Mesothelial cell of epicardium (in vitro differentiated cells): ENCODE measurements at regions not wholly inside any gene's neighbourhood (a gene's known extent, or its start where the extent isn't known, plus 50 kb on each side); places are given as distances from the start of the nearest gene placed in this dataset.
A peak's percentile ranks its signal among the peaks of the same experiment; 100 is the strongest.

ENCODE experiments used
- DNase-seq, 2 experiments: peaks; one replicate each; pipeline ENCODE4 v3.0.0; 2021; ENCODE audit warnings: low spot score in 2 of 2; ENCODE audit not compliant: unreplicated experiment in 2 of 2
- H3K27ac Mint-ChIP-seq: 2 replicates; pipeline ENCODE4 v1.8.0; 2021; ENCODE audit warnings: mixed read lengths
- H3K27me3 Mint-ChIP-seq: 2 replicates; pipeline ENCODE4 v1.8.0; 2021; ENCODE audit warnings: low read depth, mixed read lengths
- H3K36me3 Mint-ChIP-seq: 2 replicates; pipeline ENCODE4 v1.8.0; 2021; ENCODE audit warnings: mixed read lengths
- H3K4me1 Mint-ChIP-seq: 2 replicates; pipeline ENCODE4 v1.8.0; 2021; ENCODE audit warnings: mixed read lengths
- H3K4me3 Mint-ChIP-seq: 2 replicates; pipeline ENCODE4 v1.8.0; 2021; ENCODE audit warnings: mild to moderate bottlenecking, moderate library complexity, mixed read lengths
- H3K9me3 Mint-ChIP-seq: 2 replicates; pipeline ENCODE4 v1.8.0; 2021; ENCODE audit warnings: mixed read lengths
- TF ChIP-seq, protein P1 (sequence below): fragments of 200-600 bp; sonication (generic); IDR thresholded peaks from one replicate; pipeline ENCODE4 v1.5.0; 2021; ENCODE audit warnings: antibody characterized with exemption; ENCODE audit not compliant: unreplicated experiment

DNA sequence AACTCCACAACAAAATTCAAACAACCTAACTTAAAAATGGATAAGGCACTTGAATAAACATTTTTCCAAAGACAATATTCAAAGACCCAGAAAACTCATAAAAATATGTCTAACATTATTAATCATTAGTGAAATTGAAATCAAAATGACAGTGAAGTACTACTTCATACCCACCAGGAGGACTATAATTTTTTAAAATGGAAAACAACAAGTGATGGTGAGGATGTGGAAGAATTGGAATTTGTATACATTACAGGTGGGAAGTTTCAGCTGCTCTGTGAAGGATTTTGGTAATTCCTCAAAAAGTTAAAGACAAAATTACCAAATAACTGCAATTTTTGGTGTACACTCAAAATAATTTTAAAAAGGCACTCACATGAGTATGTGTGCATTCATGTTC, 920.0 kb downstream of the TDRD15 start:
- Mint-ChIP-seq H3K27me3 (no peaks in the 10 kb centered on the region), H3K36me3 (no peaks in the 10 kb centered on the region), H3K4me1 (no peaks in the 10 kb centered on the region), H3K4me3 (no peak overlapping the region), H3K9me3 (peaks cover 14% of the 10 kb centered on the region), H3K27ac (no peak overlapping the region)
- TF ChIP-seq, protein P1, sequence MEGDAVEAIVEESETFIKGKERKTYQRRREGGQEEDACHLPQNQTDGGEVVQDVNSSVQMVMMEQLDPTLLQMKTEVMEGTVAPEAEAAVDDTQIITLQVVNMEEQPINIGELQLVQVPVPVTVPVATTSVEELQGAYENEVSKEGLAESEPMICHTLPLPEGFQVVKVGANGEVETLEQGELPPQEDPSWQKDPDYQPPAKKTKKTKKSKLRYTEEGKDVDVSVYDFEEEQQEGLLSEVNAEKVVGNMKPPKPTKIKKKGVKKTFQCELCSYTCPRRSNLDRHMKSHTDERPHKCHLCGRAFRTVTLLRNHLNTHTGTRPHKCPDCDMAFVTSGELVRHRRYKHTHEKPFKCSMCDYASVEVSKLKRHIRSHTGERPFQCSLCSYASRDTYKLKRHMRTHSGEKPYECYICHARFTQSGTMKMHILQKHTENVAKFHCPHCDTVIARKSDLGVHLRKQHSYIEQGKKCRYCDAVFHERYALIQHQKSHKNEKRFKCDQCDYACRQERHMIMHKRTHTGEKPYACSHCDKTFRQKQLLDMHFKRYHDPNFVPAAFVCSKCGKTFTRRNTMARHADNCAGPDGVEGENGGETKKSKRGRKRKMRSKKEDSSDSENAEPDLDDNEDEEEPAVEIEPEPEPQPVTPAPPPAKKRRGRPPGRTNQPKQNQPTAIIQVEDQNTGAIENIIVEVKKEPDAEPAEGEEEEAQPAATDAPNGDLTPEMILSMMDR, result peak; percentile 54
- no peak for DNase-seq

DNA sequence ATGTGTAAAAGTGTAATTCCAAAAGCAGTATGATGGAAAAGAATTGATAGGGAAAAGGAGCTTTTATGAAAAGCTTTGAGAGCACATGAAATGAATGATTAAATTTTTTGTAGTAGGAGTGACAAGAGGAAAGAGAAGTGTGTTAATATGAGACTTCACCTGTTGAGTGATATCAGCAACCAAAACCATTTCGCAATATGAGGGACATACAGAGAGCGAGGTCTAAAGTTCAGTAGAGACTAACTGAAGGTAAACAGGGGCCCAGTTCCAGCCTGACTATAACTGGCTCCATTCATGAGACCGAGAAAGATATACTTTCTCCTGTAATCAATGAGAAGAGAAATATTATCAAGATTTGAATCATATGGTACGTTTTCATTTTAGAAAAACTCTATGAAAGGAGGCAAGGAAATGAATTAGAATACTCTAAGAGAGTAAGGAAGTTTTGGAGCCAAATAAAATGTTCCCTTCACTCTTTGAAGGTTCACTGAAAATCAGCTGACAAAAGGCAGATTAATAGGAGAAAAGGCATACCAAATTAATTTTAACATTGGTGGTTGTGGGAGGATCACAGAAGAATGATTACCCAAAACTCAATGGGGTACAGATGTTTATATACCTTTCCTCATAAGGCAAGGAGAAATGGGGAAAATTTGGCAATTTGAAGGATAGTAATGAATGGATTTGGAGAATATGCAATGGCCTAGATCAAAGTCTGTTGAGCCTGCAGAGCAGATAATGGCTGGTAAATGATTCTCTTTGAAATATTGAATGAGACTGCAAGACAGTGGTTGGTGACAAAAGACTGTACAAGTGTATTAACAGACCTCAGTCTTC, 932.2 kb downstream of the TDRD15 start:
- H3K4me3 Mint-ChIP-seq, result no peak overlapping the region
- no peaks in the 10 kb centered on the region for H3K36me3 Mint-ChIP-seq
- H3K9me3 Mint-ChIP-seq, result no peaks in the 10 kb centered on the region
- no peak for DNase-seq
- peaks cover 3% of the 10 kb centered on the region for H3K27me3 Mint-ChIP-seq
- TF ChIP-seq, protein P1, result no peak
- H3K4me1 Mint-ChIP-seq, result no peaks in the 10 kb centered on the region
- H3K27ac Mint-ChIP-seq, result no peak overlapping the region

DNA sequence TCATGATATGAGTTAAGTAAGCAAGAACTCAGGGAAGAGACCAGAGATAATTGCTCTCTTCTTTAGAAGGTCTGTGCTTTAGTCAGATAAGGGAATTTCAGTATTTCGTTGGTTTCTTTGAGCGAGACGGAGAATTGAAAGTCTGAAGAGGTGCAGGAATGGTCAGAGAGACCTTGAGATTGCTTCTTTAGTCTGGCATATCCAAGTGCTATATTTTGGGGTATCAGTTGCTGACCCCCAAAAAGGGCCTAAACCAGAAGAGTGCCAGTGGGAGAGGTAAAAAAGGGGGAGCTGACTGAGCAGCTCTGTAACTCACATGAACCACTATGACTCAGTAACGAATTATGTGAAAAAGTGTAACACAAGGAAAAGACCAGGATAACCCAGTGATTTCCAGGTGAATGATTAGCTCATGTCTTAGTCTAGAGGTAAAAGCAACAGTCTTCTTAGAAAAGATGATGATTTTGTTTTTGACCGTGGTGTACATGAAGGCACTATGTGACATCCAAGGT, 932.9 kb downstream of the TDRD15 start:
- TF ChIP-seq, protein P1, result no peak
- DNase-seq, result no peak
- Mint-ChIP-seq H3K4me1 (no peaks in the 10 kb centered on the region), H3K27ac (no peak overlapping the region), H3K4me3 (no peak overlapping the region), H3K9me3 (no peaks in the 10 kb centered on the region), H3K27me3 (peaks cover 3% of the 10 kb centered on the region), H3K36me3 (no peaks in the 10 kb centered on the region)

DNA sequence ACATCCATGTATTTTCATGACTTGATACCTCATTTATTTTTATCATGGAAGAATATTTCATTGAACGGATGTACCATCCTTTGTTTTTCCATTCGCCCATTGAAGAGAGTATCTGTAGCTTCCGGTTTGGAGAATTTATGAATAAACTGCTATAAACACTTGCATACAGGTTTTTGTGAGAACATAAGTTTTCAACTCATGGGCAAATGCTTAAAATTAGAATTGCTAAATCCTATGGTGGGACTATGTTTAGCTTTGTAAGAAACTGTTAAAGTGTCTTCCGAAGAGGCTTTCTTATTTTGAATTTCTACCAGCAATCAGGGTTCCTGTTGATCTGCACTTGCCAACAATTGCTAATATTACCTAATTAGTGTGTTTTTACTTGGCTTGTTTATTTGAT, 938.9 kb downstream of the TDRD15 start:
- Mint-ChIP-seq H3K36me3 (no peaks in the 10 kb centered on the region), H3K27me3 (peaks cover 2% of the 10 kb centered on the region), H3K27ac (no peak overlapping the region), H3K4me1 (no peaks in the 10 kb centered on the region), H3K4me3 (no peak overlapping the region), H3K9me3 (no peaks in the 10 kb centered on the region)
- DNase-seq, result no peak
- TF ChIP-seq, protein P1, result no peak

DNA sequence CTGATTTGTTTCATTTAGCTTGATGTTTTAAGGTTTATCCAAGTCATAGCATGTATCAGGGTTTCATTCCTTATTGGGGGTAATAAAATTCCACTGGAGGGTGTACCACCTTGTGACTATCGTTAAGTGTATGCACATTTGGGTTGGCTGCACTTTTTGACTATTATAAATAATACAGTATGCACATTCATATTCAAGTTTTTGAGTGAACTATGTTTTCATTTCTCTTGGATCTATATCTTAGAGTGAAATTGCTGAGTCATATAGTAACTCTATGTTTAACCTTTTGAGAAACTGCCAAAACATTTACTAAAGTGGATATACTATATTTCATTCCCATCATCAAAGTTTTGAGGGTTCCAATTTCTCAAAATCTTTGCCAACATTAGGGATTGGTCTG, 952.7 kb downstream of the TDRD15 start:
- Mint-ChIP-seq H3K9me3 (peaks cover 28% of the 10 kb centered on the region), H3K36me3 (no peaks in the 10 kb centered on the region), H3K4me1 (no peaks in the 10 kb centered on the region), H3K27ac (no peak overlapping the region), H3K27me3 (no peaks in the 10 kb centered on the region), H3K4me3 (no peak overlapping the region)
- no peak for DNase-seq
- TF ChIP-seq, protein P1, result no peak
